Neuron (in vitro differentiated cells): ENCODE measurements at regions not wholly inside any gene's neighbourhood (a gene's known extent, or its start where the extent isn't known, plus 50 kb on each side); places are given as distances from the start of the nearest gene placed in this dataset.
"Not testable (repeated sequence)": the region's sequence is repeated elsewhere in the genome, so short reads cannot be mapped to it uniquely, and the experiment has no call there.

Experiments
- H2AFZ ChIP-seq: one replicate; pipeline ENCODE4 v1.6.1; 2013; ENCODE audit warnings: low read depth, mild to moderate bottlenecking, inconsistent platforms, low read length, moderate library complexity
- H3K27me3 ChIP-seq: one replicate; pipeline ENCODE4 v1.6.1; 2013; ENCODE audit warnings: low read length; ENCODE audit not compliant: insufficient read depth
- H3K36me3 ChIP-seq: one replicate; pipeline ENCODE4 v1.6.1; 2013; ENCODE audit warnings: low read length; ENCODE audit not compliant: insufficient read depth
- H3K4me1 ChIP-seq: one replicate; pipeline ENCODE4 v1.6.1; 2013; ENCODE audit warnings: low read length; ENCODE audit not compliant: insufficient read depth
- H3K4me3 ChIP-seq: 2 replicates; pipeline ENCODE4 v1.5.1; 2013; ENCODE audit warnings: mild to moderate bottlenecking, low read length, moderate library complexity
- H3K9me3 ChIP-seq: one replicate; pipeline ENCODE4 v1.6.1; 2013; ENCODE audit warnings: low read length

- Histone ChIP-seq H3K4me3 (no peak overlapping the region), H3K4me1 (peaks cover 11% of the 10 kb centered on the region), H3K27me3 (no peaks in the 10 kb centered on the region), H3K36me3 (no peaks in the 10 kb centered on the region), H2AFZ (no peak overlapping the region), H3K9me3 (no peaks in the 10 kb centered on the region)
These were observed 76.9 kb upstream of the ZFHX3 start for GRCh38 chr16:73124665-73125375.

GRCh38 chr16:73124097-73124652 is 76.2 kb upstream of the ZFHX3 start:
- Histone ChIP-seq H3K4me1 (peaks cover 11% of the 10 kb centered on the region), H3K9me3 (no peaks in the 10 kb centered on the region), H3K4me3 (no peak overlapping the region), H3K36me3 (no peaks in the 10 kb centered on the region), H3K27me3 (no peaks in the 10 kb centered on the region), H2AFZ (no peak overlapping the region)

- no peaks in the 10 kb centered on the region for H3K36me3 ChIP-seq
- no peaks in the 10 kb centered on the region for H3K27me3 ChIP-seq
- no peak overlapping the region for H2AFZ ChIP-seq
- no peak overlapping the region for H3K4me3 ChIP-seq
- H3K9me3 ChIP-seq, result no peaks in the 10 kb centered on the region
- H3K4me1 ChIP-seq, result peaks cover 11% of the 10 kb centered on the region
These were observed 74.9 kb upstream of the ZFHX3 start for GRCh38 chr16:73122604-73123391.

GRCh38 chr16:73116576-73116975 is 68.6 kb upstream of the ZFHX3 start:
- H3K36me3 ChIP-seq, result no peaks in the 10 kb centered on the region
- H3K27me3 ChIP-seq, result no peaks in the 10 kb centered on the region

GRCh38 chr16:73113336-73113735 is 65.4 kb upstream of the ZFHX3 start:
- H3K27me3 ChIP-seq, result no peaks in the 10 kb centered on the region
- no peaks in the 10 kb centered on the region for H3K9me3 ChIP-seq
- no peaks in the 10 kb centered on the region for H3K36me3 ChIP-seq
- no peak overlapping the region for H2AFZ ChIP-seq
- H3K4me1 ChIP-seq, result no peaks in the 10 kb centered on the region
- H3K4me3 ChIP-seq, result no peak overlapping the region

More at GRCh38 chr16:73116576-73116975, 68.6 kb upstream of the ZFHX3 start:
- Histone ChIP-seq H3K9me3 (no peaks in the 10 kb centered on the region), H3K4me1 (no peaks in the 10 kb centered on the region), H2AFZ (no peak overlapping the region), H3K4me3 (no peak overlapping the region)

- H3K36me3 ChIP-seq, result no peaks in the 10 kb centered on the region
- H3K4me3 ChIP-seq, result no peak overlapping the region
- H3K27me3 ChIP-seq, result no peaks in the 10 kb centered on the region
These were observed 60.5 kb upstream of the ZFHX3 start for GRCh38 chr16:73108195-73108963.

GRCh38 chr16:73107371-73107770 is 59.4 kb upstream of the ZFHX3 start:
- Histone ChIP-seq H2AFZ (no peak overlapping the region), H3K36me3 (no peaks in the 10 kb centered on the region), H3K4me3 (no peak overlapping the region), H3K9me3 (no peaks in the 10 kb centered on the region), H3K27me3 (no peaks in the 10 kb centered on the region), H3K4me1 (no peaks in the 10 kb centered on the region)

More at GRCh38 chr16:73108195-73108963, 60.5 kb upstream of the ZFHX3 start:
- H3K4me1 ChIP-seq, result no peaks in the 10 kb centered on the region
- H3K9me3 ChIP-seq, result no peaks in the 10 kb centered on the region
- H2AFZ ChIP-seq, result no peak overlapping the region

- Histone ChIP-seq H2AFZ (no peak overlapping the region), H3K4me3 (no peak overlapping the region), H3K27me3 (no peaks in the 10 kb centered on the region), H3K9me3 (no peaks in the 10 kb centered on the region), H3K4me1 (no peaks in the 10 kb centered on the region), H3K36me3 (no peaks in the 10 kb centered on the region)
These were observed 58.6 kb upstream of the ZFHX3 start for GRCh38 chr16:73106329-73107034.

- Histone ChIP-seq H3K4me3 (no peak overlapping the region), H2AFZ (no peak overlapping the region), H3K4me1 (no peaks in the 10 kb centered on the region)
These were observed 53.6 kb upstream of the ZFHX3 start for GRCh38 chr16:73101568-73101967.

GRCh38 chr16:73099601-73100000 is 51.7 kb upstream of the ZFHX3 start:
- H3K4me3 ChIP-seq, H3K4me1 ChIP-seq, H3K36me3 ChIP-seq, H2AFZ ChIP-seq, H3K9me3 ChIP-seq, H3K27me3 ChIP-seq: not testable (repeated sequence)

More at GRCh38 chr16:73101568-73101967, 53.6 kb upstream of the ZFHX3 start:
- Histone ChIP-seq H3K27me3 (no peaks in the 10 kb centered on the region), H3K36me3 (no peaks in the 10 kb centered on the region), H3K9me3 (no peaks in the 10 kb centered on the region)
